ENCODE measurements at regions not wholly inside any gene's neighbourhood (a gene's known extent, or its start where the extent isn't known, plus 50 kb on each side); places are given as distances from the start of the nearest gene placed in this dataset.

DNA sequence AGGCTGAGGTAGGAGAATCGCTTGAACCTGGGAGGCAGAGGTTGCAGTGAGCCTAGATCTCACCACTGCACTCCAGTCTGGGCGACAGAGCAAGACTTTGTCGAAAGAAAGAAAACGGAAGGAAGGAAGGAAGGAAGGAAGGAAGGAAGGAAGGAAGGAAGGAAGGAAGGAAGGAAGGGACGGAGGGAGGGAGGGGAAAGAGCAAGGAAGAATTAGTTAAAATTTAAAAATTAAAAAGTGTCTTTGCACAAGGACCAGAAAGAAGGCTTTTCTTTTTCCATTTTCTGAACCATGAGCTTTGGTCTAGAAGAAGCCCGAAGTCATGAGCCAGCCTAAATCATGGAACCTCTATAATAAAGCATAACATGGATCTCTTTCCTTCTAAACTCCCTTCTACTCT, 138.2 kb upstream of the DNAJC10 start:
- TF ChIP-seq, protein P1, sequence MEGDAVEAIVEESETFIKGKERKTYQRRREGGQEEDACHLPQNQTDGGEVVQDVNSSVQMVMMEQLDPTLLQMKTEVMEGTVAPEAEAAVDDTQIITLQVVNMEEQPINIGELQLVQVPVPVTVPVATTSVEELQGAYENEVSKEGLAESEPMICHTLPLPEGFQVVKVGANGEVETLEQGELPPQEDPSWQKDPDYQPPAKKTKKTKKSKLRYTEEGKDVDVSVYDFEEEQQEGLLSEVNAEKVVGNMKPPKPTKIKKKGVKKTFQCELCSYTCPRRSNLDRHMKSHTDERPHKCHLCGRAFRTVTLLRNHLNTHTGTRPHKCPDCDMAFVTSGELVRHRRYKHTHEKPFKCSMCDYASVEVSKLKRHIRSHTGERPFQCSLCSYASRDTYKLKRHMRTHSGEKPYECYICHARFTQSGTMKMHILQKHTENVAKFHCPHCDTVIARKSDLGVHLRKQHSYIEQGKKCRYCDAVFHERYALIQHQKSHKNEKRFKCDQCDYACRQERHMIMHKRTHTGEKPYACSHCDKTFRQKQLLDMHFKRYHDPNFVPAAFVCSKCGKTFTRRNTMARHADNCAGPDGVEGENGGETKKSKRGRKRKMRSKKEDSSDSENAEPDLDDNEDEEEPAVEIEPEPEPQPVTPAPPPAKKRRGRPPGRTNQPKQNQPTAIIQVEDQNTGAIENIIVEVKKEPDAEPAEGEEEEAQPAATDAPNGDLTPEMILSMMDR (conservative IDR thresholded peaks at IDR 0.05), result no peak
- no peak for TF ChIP-seq ZFX (IDR thresholded peaks at IDR 0.05)
